Right lobe of liver (tissue), 6 donors: ENCODE measurements at regions not wholly inside any gene's neighbourhood (a gene's known extent, or its start where the extent isn't known, plus 50 kb on each side); places are given as distances from the start of the nearest gene placed in this dataset.
"Not testable (repeated sequence)": the region's sequence is repeated elsewhere in the genome, so short reads cannot be mapped to it uniquely, and the experiment has no call there.

Experiments
- ATAC-seq, 4 donors: fragments of 200-7000 bp; cut with Tn5 transposase; one replicate each; pipeline ENCODE4 v1.9.1; 2020; ENCODE audit warnings: mild to moderate bottlenecking in 4 of 4, moderate library complexity in 4 of 4
- DNase-seq, 3 donors: peaks; one replicate each; pipeline ENCODE4 v3.0.0-alpha.2; 2020
- H3K27ac ChIP-seq, 3 donors: fragments of 200-600 bp; one replicate each; pipeline ENCODE4 v1.8.0; 2022
- H3K27me3 ChIP-seq, 2 donors: fragments of 200-600 bp; one replicate each; pipeline ENCODE4 v1.8.0; 2022
- H3K36me3 ChIP-seq, 4 donors: fragments of 200-600 bp; sonication (generic) in 1 of 4; one replicate each; pipeline versions ENCODE4 v1.5.1 to v1.8.0; 2017 to 2022; ENCODE audit warnings: control low read depth in 1 of 4
- H3K4me1 ChIP-seq, 4 donors: fragments of 200-600 bp; sonication (generic) in 1 of 4; one replicate each; pipeline versions ENCODE4 v1.5.1 to v1.8.0; 2017 to 2022; ENCODE audit warnings: control low read depth in 1 of 4
- H3K4me3 ChIP-seq, 3 donors: fragments of 200-600 bp; one replicate each; pipeline ENCODE4 v1.8.0; 2022
- H3K9me3 ChIP-seq, 4 donors: fragments of 200-600 bp; sonication (generic) in 1 of 4; one replicate each; pipeline versions ENCODE4 v1.5.1 to v1.8.0; 2017 to 2022; ENCODE audit warnings: control low read depth in 1 of 4
- POLR2A ChIP-seq: fragments of 450-650 bp; IDR thresholded peaks from one replicate; pipeline ENCODE4 v1.6.1; 2017; ENCODE audit warnings: antibody characterized with exemption, mild to moderate bottlenecking
- WGBS: methylation state at CpG from one replicate; pipeline ENCODE4 v1.1.6; 2018; ENCODE audit warnings: low coverage, low lambda C conversion rate; ENCODE audit not compliant: insufficient coverage; ENCODE audit errors: missing lambda C conversion rate; 5-methylcytosine and 5-hydroxymethylcytosine counted together
- intact Hi-C, 2 donors: fragments of 100-400 bp; cut with DNase I; formaldehyde crosslinking; loops; one replicate each; pipeline versions ENCODE4 v1.11.2 to v1.14.1; 2022
- TF ChIP-seq, protein P1 (sequence below), 4 donors: fragments of 200-600 bp in 3 of 4; fragments of 450-650 bp in 1 of 4; IDR thresholded peaks; one replicate each; pipeline versions ENCODE4 v1.5.1 to v1.8.0; 2016 to 2022; ENCODE audit warnings: antibody characterized with exemption in 4 of 4, mild to moderate bottlenecking in 2 of 4
- donor health status: DM: no; HTN: yes; CAD: no.
- donor health status: DM: no; HTN: no; CAD: no.
- donor health status: DM: no; HTN: no; CAD: no.
- donor health status: DM: no; HTN: yes; CAD: no.
- donor health status: DM: no; HTN: yes; CAD: no.

DNA sequence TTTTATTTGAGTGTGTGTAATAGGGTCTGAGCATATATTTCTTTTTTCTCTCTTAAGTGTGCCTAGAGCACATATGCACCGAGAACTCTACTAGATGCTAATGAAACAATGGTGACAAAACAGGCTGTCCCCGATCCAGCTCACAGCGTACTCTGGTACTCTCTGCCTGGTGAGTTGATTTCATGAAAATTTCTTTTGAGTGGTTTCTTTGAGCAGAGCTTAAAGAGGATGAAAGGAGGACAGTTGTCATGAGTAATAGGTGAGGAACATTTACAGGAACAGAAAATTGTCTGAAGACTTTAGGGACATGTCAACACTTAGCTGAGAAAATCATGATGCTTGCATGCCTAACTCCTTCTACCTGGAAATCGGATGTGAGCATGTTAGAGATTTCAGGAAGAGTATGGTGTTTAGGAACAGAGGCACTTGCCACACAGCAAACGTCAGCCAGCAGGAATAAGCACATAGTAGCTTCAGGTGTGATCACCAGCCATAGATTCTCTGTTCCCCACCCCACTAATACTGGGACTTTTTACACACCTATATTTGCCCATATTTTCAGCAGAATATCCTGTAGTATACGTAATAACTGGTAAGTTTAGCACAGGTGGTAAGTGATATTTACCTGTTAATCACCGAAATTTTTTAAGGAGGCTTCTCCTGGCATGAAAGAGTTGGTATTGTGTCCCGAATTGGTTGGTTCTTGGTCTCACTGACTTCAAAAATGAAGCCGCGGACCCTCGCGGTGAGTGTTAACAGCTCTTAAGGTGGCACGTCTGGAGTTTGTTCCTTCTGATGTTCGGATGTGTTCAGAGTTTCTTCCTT lies 111.1 kb downstream of the ZNF330 start:
- Histone ChIP-seq H3K9me3 (no peaks in the 10 kb centered on the region), H3K36me3 (no peaks in the 10 kb centered on the region), H3K27me3 (no peaks in the 10 kb centered on the region), H3K4me3 (no peak overlapping the region), H3K27ac (no peak overlapping the region), H3K4me1 (peaks cover 0 to 32% (median 0%) of the 10 kb centered on the region in 4 donors)
- no peak for DNase-seq
- ATAC-seq = peak in 1 of 4 donors; percentile 14
- intact Hi-C loops = no loop called here
- WGBS = 94% methylated on average over 12 of the region's 14 CpGs
- TF ChIP-seq, protein P1, sequence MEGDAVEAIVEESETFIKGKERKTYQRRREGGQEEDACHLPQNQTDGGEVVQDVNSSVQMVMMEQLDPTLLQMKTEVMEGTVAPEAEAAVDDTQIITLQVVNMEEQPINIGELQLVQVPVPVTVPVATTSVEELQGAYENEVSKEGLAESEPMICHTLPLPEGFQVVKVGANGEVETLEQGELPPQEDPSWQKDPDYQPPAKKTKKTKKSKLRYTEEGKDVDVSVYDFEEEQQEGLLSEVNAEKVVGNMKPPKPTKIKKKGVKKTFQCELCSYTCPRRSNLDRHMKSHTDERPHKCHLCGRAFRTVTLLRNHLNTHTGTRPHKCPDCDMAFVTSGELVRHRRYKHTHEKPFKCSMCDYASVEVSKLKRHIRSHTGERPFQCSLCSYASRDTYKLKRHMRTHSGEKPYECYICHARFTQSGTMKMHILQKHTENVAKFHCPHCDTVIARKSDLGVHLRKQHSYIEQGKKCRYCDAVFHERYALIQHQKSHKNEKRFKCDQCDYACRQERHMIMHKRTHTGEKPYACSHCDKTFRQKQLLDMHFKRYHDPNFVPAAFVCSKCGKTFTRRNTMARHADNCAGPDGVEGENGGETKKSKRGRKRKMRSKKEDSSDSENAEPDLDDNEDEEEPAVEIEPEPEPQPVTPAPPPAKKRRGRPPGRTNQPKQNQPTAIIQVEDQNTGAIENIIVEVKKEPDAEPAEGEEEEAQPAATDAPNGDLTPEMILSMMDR (IDR thresholded peaks at IDR 0.05) = no peak
- no peak for TF ChIP-seq POLR2A

DNA sequence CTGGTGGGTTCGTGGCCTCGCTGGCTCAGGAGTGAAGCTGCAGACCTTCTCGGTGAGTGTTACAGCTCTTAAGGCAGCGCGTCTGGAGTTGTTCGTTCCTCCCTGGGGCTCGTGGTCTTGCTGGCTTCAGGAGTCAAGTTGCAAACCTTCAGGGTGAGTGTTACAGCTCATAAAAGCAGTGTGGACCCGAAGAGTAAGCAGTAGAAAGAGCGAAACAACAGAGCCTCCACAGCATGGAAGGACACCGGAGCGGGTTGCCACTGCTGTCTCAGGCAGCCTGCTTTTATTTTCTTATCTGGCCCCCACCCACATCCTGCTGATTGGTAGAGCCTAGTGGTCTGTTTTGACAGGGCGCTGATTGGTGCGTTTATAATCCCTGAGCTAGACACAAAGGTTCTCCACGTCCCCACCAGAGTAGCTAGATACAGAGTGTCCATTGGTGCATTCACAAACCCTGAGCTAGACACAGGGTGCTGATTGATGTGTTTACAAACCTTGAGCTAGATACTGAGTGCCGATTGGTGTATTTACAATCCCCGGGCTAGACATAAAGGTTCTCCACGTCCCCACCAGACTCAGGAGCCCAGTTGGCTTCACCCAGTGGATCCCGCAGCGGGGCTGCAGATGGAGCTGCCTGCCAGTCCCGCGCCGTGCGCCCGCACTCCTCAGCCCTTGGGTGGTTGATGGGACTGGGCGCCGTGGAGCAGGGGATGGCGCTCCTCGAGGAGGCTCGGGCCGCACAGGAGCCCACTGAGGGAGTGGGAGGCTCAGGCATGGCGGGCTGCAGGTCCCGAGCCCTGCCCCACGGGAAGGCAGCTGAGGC lies 111.9 kb downstream of the ZNF330 start:
- Histone ChIP-seq H3K27ac (peak overlapping the region in 1 of 3 donors; percentile 44), H3K4me1 (peaks cover 0 to 32% (median 0%) of the 10 kb centered on the region in 4 donors), H3K4me3 (peak overlapping the region; percentile 22 to 53 (median 29))
- ATAC-seq (peak in 2 of 4 donors; percentile 15 to 69), DNase-seq (peak; percentile 23 to 77 (median 51))
- H3K36me3 ChIP-seq, H3K9me3 ChIP-seq, intact Hi-C loops, H3K27me3 ChIP-seq: not testable (repeated sequence)
- 93% methylated on average over 11 of the region's 33 CpGs for WGBS

- intact Hi-C loops, H3K27me3 ChIP-seq, H3K9me3 ChIP-seq, H3K36me3 ChIP-seq: not testable (repeated sequence)
- H3K4me3 ChIP-seq = peak overlapping the region; percentile 20 to 53 (median 34)
- WGBS = 6% methylated on average over 8 of the region's 24 CpGs
- peak overlapping the region; percentile 29 to 57 (median 53) for H3K27ac ChIP-seq
- ATAC-seq (peak; percentile 88 to 91 (median 90)), DNase-seq (peak in 2 of 3 donors; percentile 42 to 84)
- H3K4me1 ChIP-seq = peaks cover 0 to 32% (median 0%) of the 10 kb centered on the region in 4 donors
Measured at GRCh38 chr4:141333456-141334230, 112.9 kb downstream of the ZNF330 start.

DNA sequence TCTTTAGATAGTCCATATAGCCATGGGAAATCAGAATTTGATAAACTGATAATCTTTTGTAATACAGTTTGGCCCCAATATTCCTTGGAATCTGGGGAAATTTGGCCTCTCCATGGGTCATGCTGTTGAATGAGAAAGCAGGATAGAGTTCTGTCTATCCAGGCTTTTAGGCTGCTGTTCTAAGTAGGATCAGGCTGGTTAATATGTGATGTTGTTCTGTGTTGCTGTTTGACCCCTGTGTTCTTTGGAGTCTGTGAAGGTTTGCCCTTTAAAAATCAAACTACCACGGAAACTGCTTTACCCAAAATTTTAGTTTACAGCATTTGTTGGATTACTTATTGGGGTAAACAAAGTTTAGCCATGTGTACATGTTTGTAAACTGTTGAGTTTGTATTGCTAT lies 114.5 kb downstream of the ZNF330 start:
- ATAC-seq (peak; percentile 54 to 72 (median 64)), DNase-seq (no peak)
- H3K9me3 ChIP-seq = no peaks in the 10 kb centered on the region
- no peak for TF ChIP-seq POLR2A
- TF ChIP-seq, protein P1 (IDR thresholded peaks at IDR 0.05) = no peak
- H3K4me3 ChIP-seq = no peak overlapping the region
- H3K36me3 ChIP-seq = no peaks in the 10 kb centered on the region
- WGBS = 13% methylated on average over 1 of the region's 1 CpG
- no peaks in the 10 kb centered on the region for H3K27me3 ChIP-seq
- H3K4me1 ChIP-seq = peaks cover 0 to 18% (median 0%) of the 10 kb centered on the region in 4 donors
- peak overlapping the region in 1 of 3 donors; percentile 44 for H3K27ac ChIP-seq
- intact Hi-C loops = no loop called here

- H3K36me3 ChIP-seq = no peaks in the 10 kb centered on the region
- intact Hi-C loops = no loop called here
- 71% methylated on average over 1 of the region's 1 CpG for WGBS
- peaks cover 0 to 18% (median 0%) of the 10 kb centered on the region in 4 donors for H3K4me1 ChIP-seq
- no peak overlapping the region for H3K27ac ChIP-seq
- no peaks in the 10 kb centered on the region for H3K27me3 ChIP-seq
- H3K4me3 ChIP-seq = no peak overlapping the region
- DNase-seq (no peak), ATAC-seq (no peak)
- TF ChIP-seq, protein P1 (IDR thresholded peaks at IDR 0.05) = no peak
- TF ChIP-seq POLR2A = no peak
- H3K9me3 ChIP-seq = no peaks in the 10 kb centered on the region
Measured at GRCh38 chr4:141338238-141338637, 117.5 kb downstream of the ZNF330 start.
